Stomach (tissue), 4 donors: ENCODE measurements at regions not wholly inside any gene's neighbourhood (a gene's known extent, or its start where the extent isn't known, plus 50 kb on each side); places are given as distances from the start of the nearest gene placed in this dataset.

Experiments used
- EP300 ChIP-seq: sonication (generic); formaldehyde crosslinking; IDR thresholded peaks from one replicate; pipeline ENCODE4 v1.6.1; 2017; ENCODE audit warnings: antibody characterized with exemption
- POLR2AphosphoS5 ChIP-seq, 3 donors: sonication (generic); formaldehyde crosslinking; IDR thresholded peaks; one replicate each; pipeline ENCODE4 v1.6.1; 2016; ENCODE audit warnings: antibody characterized with exemption in 3 of 3
- TF ChIP-seq, protein P1 (sequence below), 7 experiments: fragments of 450-650 bp in 4 of 7; fragments of 200-600 bp in 3 of 7; sonication (generic) in 3 of 7; IDR thresholded peaks; one replicate each; pipeline ENCODE4 v1.5.1; 2016 to 2019; ENCODE audit warnings: antibody characterized with exemption in 7 of 7, control low read depth in 2 of 7, mild to moderate bottlenecking in 1 of 7

DNA sequence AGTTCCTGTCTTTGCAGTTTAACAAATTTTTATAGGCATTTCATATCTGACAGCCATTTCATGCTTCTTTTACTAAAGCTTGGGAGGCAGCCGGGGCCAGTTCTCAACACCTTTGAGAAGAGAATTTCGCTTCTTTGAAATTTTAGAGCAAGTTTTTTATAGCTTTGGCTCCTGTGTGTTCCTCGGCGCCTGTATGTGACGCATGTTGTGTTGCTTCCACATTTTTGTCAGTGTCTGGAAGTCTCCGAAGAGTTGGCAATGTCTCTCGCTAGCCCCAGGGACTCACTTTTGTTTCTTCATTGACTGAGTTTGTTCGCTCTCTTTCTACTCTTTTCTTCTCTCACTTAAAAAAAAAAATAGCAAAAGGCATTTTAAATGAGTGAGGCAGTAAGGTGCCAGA lies 386.9 kb upstream of the PLXNA2 start:
- TF ChIP-seq, protein P1, sequence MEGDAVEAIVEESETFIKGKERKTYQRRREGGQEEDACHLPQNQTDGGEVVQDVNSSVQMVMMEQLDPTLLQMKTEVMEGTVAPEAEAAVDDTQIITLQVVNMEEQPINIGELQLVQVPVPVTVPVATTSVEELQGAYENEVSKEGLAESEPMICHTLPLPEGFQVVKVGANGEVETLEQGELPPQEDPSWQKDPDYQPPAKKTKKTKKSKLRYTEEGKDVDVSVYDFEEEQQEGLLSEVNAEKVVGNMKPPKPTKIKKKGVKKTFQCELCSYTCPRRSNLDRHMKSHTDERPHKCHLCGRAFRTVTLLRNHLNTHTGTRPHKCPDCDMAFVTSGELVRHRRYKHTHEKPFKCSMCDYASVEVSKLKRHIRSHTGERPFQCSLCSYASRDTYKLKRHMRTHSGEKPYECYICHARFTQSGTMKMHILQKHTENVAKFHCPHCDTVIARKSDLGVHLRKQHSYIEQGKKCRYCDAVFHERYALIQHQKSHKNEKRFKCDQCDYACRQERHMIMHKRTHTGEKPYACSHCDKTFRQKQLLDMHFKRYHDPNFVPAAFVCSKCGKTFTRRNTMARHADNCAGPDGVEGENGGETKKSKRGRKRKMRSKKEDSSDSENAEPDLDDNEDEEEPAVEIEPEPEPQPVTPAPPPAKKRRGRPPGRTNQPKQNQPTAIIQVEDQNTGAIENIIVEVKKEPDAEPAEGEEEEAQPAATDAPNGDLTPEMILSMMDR (IDR thresholded peaks at IDR 0.05) = no peak
- no peak for TF ChIP-seq EP300
- no peak for TF ChIP-seq POLR2AphosphoS5 (IDR thresholded peaks at IDR 0.05)
